ENCODE measurements at regions not wholly inside any gene's neighbourhood (a gene's known extent, or its start where the extent isn't known, plus 50 kb on each side); places are given as distances from the start of the nearest gene placed in this dataset.

DNA sequence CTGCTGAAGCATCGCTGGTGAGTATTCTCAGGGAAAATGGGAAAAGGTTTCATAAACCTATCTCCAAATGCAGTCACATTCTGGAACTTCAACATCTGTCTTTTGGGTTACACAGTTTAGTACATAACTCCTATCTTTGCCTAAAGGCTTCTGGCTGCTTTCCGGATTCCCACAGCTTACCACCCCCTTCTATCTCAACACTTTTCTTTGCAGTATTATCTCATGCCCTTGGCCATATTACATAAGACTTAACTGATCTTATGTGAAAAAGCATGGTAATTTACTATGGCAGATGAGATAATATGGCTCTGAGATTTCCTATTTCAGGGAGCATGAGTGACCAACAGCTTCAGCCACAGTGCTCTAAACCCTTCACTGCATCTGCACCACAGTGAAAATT lies 369.3 kb upstream of the LINC00305 start:
- no peak overlapping the region for H3K4me3 Mint-ChIP-seq
- ATAC-seq (no peak), DNase-seq (ENCODE audit: low spot score) (no peak)
- ChIA-PET POLR2A (no interaction called here), CTCF (no interaction called here)
- H3K9me3 Mint-ChIP-seq = peaks cover 31% of the 10 kb centered on the region
- peaks cover 9% of the 10 kb centered on the region for H3K4me1 Mint-ChIP-seq
- no peak overlapping the region for H3K27ac Mint-ChIP-seq
- H3K27me3 Mint-ChIP-seq (ENCODE audit: low read depth) = no peaks in the 10 kb centered on the region; the same call in 1 of the 2 replicates
- H3K36me3 Mint-ChIP-seq = peaks cover 16% of the 10 kb centered on the region
- TF ChIP-seq MXD4 (CRISPR knock-in tag; IDR thresholded peaks at IDR 0.05; ENCODE audit: borderline replicate concordance) (no peak), RELA (CRISPR knock-in tag; IDR thresholded peaks at IDR 0.05; ENCODE audit: borderline replicate concordance) (no peak), GRHL2 (CRISPR knock-in tag; IDR thresholded peaks at IDR 0.05; ENCODE audit: insufficient replicate concordance, severe bottlenecking) (no peak), NFYB (CRISPR knock-in tag; conservative IDR thresholded peaks at IDR 0.05; ENCODE audit: low read depth) (no peak), NR2C2 (CRISPR knock-in tag; IDR thresholded peaks at IDR 0.05) (no peak), ATF1 (CRISPR knock-in tag; IDR thresholded peaks at IDR 0.05) (no peak)
- TF ChIP-seq, protein P1, sequence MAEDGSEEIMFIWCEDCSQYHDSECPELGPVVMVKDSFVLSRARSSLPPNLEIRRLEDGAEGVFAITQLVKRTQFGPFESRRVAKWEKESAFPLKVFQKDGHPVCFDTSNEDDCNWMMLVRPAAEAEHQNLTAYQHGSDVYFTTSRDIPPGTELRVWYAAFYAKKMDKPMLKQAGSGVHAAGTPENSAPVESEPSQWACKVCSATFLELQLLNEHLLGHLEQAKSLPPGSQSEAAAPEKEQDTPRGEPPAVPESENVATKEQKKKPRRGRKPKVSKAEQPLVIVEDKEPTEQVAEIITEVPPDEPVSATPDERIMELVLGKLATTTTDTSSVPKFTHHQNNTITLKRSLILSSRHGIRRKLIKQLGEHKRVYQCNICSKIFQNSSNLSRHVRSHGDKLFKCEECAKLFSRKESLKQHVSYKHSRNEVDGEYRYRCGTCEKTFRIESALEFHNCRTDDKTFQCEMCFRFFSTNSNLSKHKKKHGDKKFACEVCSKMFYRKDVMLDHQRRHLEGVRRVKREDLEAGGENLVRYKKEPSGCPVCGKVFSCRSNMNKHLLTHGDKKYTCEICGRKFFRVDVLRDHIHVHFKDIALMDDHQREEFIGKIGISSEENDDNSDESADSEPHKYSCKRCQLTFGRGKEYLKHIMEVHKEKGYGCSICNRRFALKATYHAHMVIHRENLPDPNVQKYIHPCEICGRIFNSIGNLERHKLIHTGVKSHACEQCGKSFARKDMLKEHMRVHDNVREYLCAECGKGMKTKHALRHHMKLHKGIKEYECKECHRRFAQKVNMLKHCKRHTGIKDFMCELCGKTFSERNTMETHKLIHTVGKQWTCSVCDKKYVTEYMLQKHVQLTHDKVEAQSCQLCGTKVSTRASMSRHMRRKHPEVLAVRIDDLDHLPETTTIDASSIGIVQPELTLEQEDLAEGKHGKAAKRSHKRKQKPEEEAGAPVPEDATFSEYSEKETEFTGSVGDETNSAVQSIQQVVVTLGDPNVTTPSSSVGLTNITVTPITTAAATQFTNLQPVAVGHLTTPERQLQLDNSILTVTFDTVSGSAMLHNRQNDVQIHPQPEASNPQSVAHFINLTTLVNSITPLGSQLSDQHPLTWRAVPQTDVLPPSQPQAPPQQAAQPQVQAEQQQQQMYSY (CRISPR knock-in tag; IDR thresholded peaks at IDR 0.05) = no peak
- TF ChIP-seq, protein P2, sequence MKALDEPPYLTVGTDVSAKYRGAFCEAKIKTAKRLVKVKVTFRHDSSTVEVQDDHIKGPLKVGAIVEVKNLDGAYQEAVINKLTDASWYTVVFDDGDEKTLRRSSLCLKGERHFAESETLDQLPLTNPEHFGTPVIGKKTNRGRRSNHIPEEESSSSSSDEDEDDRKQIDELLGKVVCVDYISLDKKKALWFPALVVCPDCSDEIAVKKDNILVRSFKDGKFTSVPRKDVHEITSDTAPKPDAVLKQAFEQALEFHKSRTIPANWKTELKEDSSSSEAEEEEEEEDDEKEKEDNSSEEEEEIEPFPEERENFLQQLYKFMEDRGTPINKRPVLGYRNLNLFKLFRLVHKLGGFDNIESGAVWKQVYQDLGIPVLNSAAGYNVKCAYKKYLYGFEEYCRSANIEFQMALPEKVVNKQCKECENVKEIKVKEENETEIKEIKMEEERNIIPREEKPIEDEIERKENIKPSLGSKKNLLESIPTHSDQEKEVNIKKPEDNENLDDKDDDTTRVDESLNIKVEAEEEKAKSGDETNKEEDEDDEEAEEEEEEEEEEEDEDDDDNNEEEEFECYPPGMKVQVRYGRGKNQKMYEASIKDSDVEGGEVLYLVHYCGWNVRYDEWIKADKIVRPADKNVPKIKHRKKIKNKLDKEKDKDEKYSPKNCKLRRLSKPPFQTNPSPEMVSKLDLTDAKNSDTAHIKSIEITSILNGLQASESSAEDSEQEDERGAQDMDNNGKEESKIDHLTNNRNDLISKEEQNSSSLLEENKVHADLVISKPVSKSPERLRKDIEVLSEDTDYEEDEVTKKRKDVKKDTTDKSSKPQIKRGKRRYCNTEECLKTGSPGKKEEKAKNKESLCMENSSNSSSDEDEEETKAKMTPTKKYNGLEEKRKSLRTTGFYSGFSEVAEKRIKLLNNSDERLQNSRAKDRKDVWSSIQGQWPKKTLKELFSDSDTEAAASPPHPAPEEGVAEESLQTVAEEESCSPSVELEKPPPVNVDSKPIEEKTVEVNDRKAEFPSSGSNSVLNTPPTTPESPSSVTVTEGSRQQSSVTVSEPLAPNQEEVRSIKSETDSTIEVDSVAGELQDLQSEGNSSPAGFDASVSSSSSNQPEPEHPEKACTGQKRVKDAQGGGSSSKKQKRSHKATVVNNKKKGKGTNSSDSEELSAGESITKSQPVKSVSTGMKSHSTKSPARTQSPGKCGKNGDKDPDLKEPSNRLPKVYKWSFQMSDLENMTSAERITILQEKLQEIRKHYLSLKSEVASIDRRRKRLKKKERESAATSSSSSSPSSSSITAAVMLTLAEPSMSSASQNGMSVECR (CRISPR knock-in tag; IDR thresholded peaks at IDR 0.05; ENCODE audit: borderline replicate concordance) = no peak
- TF ChIP-seq, protein P3, sequence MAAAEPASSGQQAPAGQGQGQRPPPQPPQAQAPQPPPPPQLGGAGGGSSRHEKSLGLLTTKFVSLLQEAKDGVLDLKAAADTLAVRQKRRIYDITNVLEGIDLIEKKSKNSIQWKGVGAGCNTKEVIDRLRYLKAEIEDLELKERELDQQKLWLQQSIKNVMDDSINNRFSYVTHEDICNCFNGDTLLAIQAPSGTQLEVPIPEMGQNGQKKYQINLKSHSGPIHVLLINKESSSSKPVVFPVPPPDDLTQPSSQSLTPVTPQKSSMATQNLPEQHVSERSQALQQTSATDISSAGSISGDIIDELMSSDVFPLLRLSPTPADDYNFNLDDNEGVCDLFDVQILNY (CRISPR knock-in tag; IDR thresholded peaks at IDR 0.05) = no peak
- TF ChIP-seq, protein P4, sequence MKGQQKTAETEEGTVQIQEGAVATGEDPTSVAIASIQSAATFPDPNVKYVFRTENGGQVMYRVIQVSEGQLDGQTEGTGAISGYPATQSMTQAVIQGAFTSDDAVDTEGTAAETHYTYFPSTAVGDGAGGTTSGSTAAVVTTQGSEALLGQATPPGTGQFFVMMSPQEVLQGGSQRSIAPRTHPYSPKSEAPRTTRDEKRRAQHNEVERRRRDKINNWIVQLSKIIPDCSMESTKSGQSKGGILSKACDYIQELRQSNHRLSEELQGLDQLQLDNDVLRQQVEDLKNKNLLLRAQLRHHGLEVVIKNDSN (CRISPR knock-in tag; IDR thresholded peaks at IDR 0.05) = no peak
- TF ChIP-seq, protein P5, sequence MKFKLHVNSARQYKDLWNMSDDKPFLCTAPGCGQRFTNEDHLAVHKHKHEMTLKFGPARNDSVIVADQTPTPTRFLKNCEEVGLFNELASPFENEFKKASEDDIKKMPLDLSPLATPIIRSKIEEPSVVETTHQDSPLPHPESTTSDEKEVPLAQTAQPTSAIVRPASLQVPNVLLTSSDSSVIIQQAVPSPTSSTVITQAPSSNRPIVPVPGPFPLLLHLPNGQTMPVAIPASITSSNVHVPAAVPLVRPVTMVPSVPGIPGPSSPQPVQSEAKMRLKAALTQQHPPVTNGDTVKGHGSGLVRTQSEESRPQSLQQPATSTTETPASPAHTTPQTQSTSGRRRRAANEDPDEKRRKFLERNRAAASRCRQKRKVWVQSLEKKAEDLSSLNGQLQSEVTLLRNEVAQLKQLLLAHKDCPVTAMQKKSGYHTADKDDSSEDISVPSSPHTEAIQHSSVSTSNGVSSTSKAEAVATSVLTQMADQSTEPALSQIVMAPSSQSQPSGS (CRISPR knock-in tag; IDR thresholded peaks at IDR 0.05; ENCODE audit: borderline replicate concordance, low read depth) = no peak
- TF ChIP-seq, protein P6, sequence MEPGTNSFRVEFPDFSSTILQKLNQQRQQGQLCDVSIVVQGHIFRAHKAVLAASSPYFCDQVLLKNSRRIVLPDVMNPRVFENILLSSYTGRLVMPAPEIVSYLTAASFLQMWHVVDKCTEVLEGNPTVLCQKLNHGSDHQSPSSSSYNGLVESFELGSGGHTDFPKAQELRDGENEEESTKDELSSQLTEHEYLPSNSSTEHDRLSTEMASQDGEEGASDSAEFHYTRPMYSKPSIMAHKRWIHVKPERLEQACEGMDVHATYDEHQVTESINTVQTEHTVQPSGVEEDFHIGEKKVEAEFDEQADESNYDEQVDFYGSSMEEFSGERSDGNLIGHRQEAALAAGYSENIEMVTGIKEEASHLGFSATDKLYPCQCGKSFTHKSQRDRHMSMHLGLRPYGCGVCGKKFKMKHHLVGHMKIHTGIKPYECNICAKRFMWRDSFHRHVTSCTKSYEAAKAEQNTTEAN (CRISPR knock-in tag; IDR thresholded peaks at IDR 0.05) = no peak
- TF ChIP-seq, protein P7, sequence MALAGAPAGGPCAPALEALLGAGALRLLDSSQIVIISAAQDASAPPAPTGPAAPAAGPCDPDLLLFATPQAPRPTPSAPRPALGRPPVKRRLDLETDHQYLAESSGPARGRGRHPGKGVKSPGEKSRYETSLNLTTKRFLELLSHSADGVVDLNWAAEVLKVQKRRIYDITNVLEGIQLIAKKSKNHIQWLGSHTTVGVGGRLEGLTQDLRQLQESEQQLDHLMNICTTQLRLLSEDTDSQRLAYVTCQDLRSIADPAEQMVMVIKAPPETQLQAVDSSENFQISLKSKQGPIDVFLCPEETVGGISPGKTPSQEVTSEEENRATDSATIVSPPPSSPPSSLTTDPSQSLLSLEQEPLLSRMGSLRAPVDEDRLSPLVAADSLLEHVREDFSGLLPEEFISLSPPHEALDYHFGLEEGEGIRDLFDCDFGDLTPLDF (CRISPR knock-in tag; IDR thresholded peaks at IDR 0.05) = no peak
- TF ChIP-seq, protein P8, sequence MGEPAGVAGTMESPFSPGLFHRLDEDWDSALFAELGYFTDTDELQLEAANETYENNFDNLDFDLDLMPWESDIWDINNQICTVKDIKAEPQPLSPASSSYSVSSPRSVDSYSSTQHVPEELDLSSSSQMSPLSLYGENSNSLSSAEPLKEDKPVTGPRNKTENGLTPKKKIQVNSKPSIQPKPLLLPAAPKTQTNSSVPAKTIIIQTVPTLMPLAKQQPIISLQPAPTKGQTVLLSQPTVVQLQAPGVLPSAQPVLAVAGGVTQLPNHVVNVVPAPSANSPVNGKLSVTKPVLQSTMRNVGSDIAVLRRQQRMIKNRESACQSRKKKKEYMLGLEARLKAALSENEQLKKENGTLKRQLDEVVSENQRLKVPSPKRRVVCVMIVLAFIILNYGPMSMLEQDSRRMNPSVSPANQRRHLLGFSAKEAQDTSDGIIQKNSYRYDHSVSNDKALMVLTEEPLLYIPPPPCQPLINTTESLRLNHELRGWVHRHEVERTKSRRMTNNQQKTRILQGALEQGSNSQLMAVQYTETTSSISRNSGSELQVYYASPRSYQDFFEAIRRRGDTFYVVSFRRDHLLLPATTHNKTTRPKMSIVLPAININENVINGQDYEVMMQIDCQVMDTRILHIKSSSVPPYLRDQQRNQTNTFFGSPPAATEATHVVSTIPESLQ (CRISPR knock-in tag; IDR thresholded peaks at IDR 0.05) = no peak
